ENCODE measurements at regions not wholly inside any gene's neighbourhood (a gene's known extent, or its start where the extent isn't known, plus 50 kb on each side); places are given as distances from the start of the nearest gene placed in this dataset.

DNA sequence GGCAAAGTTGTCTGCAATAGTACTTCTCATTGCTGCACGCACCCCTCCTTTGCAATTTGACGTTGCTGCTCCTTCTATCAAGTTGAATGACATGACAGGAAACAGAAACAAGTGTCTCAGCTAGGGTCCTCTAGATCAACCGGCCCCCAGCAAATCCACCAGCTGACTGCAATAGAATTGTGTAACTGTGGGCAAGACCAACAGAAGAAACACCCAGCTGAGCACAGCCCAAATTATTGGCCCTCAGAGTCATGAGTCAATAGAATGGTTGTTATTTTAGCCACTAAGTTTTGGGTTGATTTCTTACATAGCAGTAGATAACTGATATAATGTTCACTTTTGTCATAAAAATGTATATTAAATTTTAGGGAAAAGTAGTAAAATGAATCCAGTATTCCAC is 202.7 kb downstream of the MAFB start:
- H3K4me3 Mint-ChIP-seq: no peak overlapping the region
- H3K4me1 Mint-ChIP-seq: no peaks in the 10 kb centered on the region
- Histone ChIP-seq H3K9me2 (ENCODE audit: insufficient read depth) (peaks cover 10% of the 10 kb centered on the region; the same call in 1 of the 2 replicates), H3K4me1 (ENCODE audit: insufficient read depth) (no peaks in the 10 kb centered on the region), H3K36me3 (ENCODE audit: insufficient read depth) (no peaks in the 10 kb centered on the region), H4K20me1 (replicated peaks; ENCODE audit: insufficient read depth) (no peaks in the 10 kb centered on the region), H3K4me3 (no peak overlapping the region), H3K27ac (ENCODE audit: low read depth) (no peak overlapping the region), H3K4me2 (no peak overlapping the region), H2AFZ (no peak overlapping the region), H3K79me2 (replicated peaks; ENCODE audit: insufficient read depth) (no peaks in the 10 kb centered on the region), H3F3A (replicated peaks; ENCODE audit: low read depth) (no peaks in the 10 kb centered on the region), H3K27me3 (ENCODE audit: insufficient read depth) (no peaks in the 10 kb centered on the region)
- no peaks in the 10 kb centered on the region for H3K27me3 Mint-ChIP-seq (ENCODE audit: insufficient read depth, low read depth, poor library complexity)
- H3K9me3 Mint-ChIP-seq: no peaks in the 10 kb centered on the region
- TF ChIP-seq CREB1 (CRISPR knock-in tag; IDR thresholded peaks at IDR 0.05; ENCODE audit: low read depth): no peak
- TF ChIP-seq EZH2 (IDR thresholded peaks at IDR 0.05; ENCODE audit: low read depth, unreplicated experiment): no peak
- TF ChIP-seq POLR2AphosphoS5 (IDR thresholded peaks at IDR 0.05; ENCODE audit: low read depth): no peak
- peak; percentile 78 for TF ChIP-seq ZNF331 (CRISPR knock-in tag; IDR thresholded peaks at IDR 0.05; ENCODE audit: low read depth)
- H3K27ac Mint-ChIP-seq: no peak overlapping the region
- ATAC-seq (no peak), DNase-seq (ENCODE audit: low spot score) (no peak)
- H3K36me3 Mint-ChIP-seq (ENCODE audit: low read depth): no peaks in the 10 kb centered on the region

DNA sequence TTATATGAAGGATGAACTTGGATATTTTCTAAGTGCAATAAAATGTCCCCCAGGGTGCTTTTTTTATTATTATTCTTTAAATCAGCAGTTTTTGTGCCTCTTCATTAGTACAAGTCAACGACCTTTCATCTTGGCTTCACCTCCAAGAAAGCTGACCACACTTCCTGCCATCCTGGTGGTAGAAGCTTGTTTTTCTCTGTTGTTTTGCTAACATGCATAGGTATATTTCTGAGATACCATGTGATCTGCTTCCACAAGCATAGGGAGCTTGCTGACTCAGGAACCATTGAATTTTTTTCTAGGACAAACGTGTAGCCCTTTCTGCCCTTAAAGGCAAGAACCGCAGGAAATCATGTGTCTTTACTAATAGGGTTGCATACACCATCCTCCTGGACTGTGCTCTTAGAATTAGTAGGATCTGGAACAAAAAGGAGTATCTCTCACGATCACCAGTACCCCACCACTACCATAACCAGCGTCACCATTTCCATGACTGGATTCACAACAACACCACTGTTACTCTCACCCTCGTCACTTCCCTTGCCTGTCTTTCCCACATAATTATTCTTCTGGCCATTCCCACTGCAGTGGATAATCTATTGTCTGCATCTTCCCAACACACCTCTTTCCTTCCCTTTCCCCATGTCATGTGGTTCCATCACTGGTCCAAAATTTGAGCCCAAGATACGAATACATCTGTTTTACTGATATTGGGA is 207.1 kb downstream of the MAFB start:
- Histone ChIP-seq H4K20me1 (replicated peaks; ENCODE audit: insufficient read depth) (no peaks in the 10 kb centered on the region), H3K4me1 (ENCODE audit: insufficient read depth) (no peaks in the 10 kb centered on the region), H3K27me3 (ENCODE audit: insufficient read depth) (no peaks in the 10 kb centered on the region), H2AFZ (no peak overlapping the region), H3K9me2 (ENCODE audit: insufficient read depth) (peaks cover 15% of the 10 kb centered on the region; the same call in 1 of the 2 replicates), H3K4me3 (no peak overlapping the region), H3F3A (replicated peaks; ENCODE audit: low read depth) (no peaks in the 10 kb centered on the region), H3K79me2 (replicated peaks; ENCODE audit: insufficient read depth) (no peaks in the 10 kb centered on the region), H3K36me3 (ENCODE audit: insufficient read depth) (no peaks in the 10 kb centered on the region), H3K4me2 (no peak overlapping the region), H3K27ac (ENCODE audit: low read depth) (no peak overlapping the region)
- no peak for ATAC-seq
- no peaks in the 10 kb centered on the region for H3K27me3 Mint-ChIP-seq (ENCODE audit: insufficient read depth, low read depth, poor library complexity)
- H3K4me3 Mint-ChIP-seq: no peak overlapping the region
- H3K27ac Mint-ChIP-seq: no peak overlapping the region
- H3K36me3 Mint-ChIP-seq (ENCODE audit: low read depth): no peaks in the 10 kb centered on the region
- no peaks in the 10 kb centered on the region for H3K9me3 Mint-ChIP-seq
- H3K4me1 Mint-ChIP-seq: no peaks in the 10 kb centered on the region
- TF ChIP-seq, protein P1, sequence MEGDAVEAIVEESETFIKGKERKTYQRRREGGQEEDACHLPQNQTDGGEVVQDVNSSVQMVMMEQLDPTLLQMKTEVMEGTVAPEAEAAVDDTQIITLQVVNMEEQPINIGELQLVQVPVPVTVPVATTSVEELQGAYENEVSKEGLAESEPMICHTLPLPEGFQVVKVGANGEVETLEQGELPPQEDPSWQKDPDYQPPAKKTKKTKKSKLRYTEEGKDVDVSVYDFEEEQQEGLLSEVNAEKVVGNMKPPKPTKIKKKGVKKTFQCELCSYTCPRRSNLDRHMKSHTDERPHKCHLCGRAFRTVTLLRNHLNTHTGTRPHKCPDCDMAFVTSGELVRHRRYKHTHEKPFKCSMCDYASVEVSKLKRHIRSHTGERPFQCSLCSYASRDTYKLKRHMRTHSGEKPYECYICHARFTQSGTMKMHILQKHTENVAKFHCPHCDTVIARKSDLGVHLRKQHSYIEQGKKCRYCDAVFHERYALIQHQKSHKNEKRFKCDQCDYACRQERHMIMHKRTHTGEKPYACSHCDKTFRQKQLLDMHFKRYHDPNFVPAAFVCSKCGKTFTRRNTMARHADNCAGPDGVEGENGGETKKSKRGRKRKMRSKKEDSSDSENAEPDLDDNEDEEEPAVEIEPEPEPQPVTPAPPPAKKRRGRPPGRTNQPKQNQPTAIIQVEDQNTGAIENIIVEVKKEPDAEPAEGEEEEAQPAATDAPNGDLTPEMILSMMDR (conservative IDR thresholded peaks at IDR 0.05; ENCODE audit: low read depth in 2 of 2): no peak
- TF ChIP-seq, protein P2, sequence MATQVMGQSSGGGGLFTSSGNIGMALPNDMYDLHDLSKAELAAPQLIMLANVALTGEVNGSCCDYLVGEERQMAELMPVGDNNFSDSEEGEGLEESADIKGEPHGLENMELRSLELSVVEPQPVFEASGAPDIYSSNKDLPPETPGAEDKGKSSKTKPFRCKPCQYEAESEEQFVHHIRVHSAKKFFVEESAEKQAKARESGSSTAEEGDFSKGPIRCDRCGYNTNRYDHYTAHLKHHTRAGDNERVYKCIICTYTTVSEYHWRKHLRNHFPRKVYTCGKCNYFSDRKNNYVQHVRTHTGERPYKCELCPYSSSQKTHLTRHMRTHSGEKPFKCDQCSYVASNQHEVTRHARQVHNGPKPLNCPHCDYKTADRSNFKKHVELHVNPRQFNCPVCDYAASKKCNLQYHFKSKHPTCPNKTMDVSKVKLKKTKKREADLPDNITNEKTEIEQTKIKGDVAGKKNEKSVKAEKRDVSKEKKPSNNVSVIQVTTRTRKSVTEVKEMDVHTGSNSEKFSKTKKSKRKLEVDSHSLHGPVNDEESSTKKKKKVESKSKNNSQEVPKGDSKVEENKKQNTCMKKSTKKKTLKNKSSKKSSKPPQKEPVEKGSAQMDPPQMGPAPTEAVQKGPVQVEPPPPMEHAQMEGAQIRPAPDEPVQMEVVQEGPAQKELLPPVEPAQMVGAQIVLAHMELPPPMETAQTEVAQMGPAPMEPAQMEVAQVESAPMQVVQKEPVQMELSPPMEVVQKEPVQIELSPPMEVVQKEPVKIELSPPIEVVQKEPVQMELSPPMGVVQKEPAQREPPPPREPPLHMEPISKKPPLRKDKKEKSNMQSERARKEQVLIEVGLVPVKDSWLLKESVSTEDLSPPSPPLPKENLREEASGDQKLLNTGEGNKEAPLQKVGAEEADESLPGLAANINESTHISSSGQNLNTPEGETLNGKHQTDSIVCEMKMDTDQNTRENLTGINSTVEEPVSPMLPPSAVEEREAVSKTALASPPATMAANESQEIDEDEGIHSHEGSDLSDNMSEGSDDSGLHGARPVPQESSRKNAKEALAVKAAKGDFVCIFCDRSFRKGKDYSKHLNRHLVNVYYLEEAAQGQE (IDR thresholded peaks at IDR 0.05; ENCODE audit: unreplicated experiment): no peak
- TF ChIP-seq JUNB (IDR thresholded peaks at IDR 0.05; ENCODE audit: unreplicated experiment): no peak
- TF ChIP-seq, protein P3, sequence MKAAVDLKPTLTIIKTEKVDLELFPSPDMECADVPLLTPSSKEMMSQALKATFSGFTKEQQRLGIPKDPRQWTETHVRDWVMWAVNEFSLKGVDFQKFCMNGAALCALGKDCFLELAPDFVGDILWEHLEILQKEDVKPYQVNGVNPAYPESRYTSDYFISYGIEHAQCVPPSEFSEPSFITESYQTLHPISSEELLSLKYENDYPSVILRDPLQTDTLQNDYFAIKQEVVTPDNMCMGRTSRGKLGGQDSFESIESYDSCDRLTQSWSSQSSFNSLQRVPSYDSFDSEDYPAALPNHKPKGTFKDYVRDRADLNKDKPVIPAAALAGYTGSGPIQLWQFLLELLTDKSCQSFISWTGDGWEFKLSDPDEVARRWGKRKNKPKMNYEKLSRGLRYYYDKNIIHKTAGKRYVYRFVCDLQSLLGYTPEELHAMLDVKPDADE (IDR thresholded peaks at IDR 0.05): no peak
- no peak for TF ChIP-seq EZH2phosphoT487 (IDR thresholded peaks at IDR 0.05; ENCODE audit: unreplicated experiment)
- TF ChIP-seq EZH2 (IDR thresholded peaks at IDR 0.05; ENCODE audit: low read depth, unreplicated experiment): no peak
- DNase-seq (ENCODE audit: low spot score): no peak
